Activated CD8-positive, alpha-beta T cell treated with anti-CD3 and anti-CD28 coated beads, Interleukin-2, amount 10 ng/mL, durations not matched to agents 7 days and 5 days (primary cell): ENCODE measurements at regions not wholly inside any gene's neighbourhood (a gene's known extent, or its start where the extent isn't known, plus 50 kb on each side); places are given as distances from the start of the nearest gene placed in this dataset.

ENCODE experiments used
- ATAC-seq: fragments of 150-1000 bp; cut with Tn5 transposase; one replicate; pipeline ENCODE4 v1.10.0; 2021; ENCODE audit warnings: moderate library complexity
- CTCF ChIA-PET: fragments of 350-600 bp; sonication (Branson Sonifier 250); formaldehyde crosslinking; loops from one replicate; lab custom pipeline; 2021; ENCODE audit warnings: antibody characterized with exemption; lab: Charles Lee
- POLR2A ChIA-PET: fragments of 350-600 bp; sonication (Branson Sonifier 250); formaldehyde crosslinking; loops from one replicate; lab custom pipeline; 2021; ENCODE audit warnings: antibody characterized with exemption; lab: Charles Lee
- DNase-seq: peaks from one replicate; pipeline ENCODE4 v3.0.0-alpha.2; 2020
- H3K27ac Mint-ChIP-seq: one replicate; pipeline ENCODE4 v1.8.0; 2021; ENCODE audit warnings: mild to moderate bottlenecking, mixed read lengths
- H3K27me3 Mint-ChIP-seq: one replicate; pipeline ENCODE4 v1.8.0; 2021; ENCODE audit warnings: low read depth, mixed read lengths
- H3K36me3 Mint-ChIP-seq: one replicate; pipeline ENCODE4 v1.8.0; 2021; ENCODE audit warnings: low read depth, mixed read lengths
- H3K4me1 Mint-ChIP-seq: one replicate; pipeline ENCODE4 v1.8.0; 2021; ENCODE audit warnings: low read depth, mixed read lengths
- H3K4me3 Mint-ChIP-seq: one replicate; pipeline ENCODE4 v1.8.0; 2021; ENCODE audit warnings: mild to moderate bottlenecking, mixed read lengths
- H3K9me3 Mint-ChIP-seq: one replicate; pipeline ENCODE4 v1.8.0; 2022; ENCODE audit warnings: mixed read lengths; ENCODE audit not compliant: insufficient read depth

DNA sequence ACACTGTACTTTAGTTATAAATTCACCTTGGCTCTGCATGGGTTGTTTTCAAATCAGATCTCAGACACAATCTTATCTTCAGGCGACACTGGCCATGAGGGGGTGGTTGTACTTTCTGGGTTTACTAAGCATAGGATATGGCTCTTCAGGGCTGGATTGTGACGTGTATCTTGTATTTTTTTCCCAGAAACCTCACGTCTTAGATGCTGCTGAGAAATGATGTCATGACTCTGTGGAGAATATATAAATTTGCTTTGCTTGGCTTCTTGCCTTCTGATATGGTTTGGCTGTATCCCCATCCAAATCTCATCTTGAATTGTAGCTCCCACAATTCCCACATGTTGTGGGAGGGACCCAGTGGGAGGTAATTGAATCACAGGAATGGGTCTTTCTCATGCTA is 82.8 kb upstream of the VSTM5 start:
- Mint-ChIP-seq H3K27me3 (no peaks in the 10 kb centered on the region), H3K36me3 (no peaks in the 10 kb centered on the region), H3K9me3 (no peaks in the 10 kb centered on the region), H3K4me3 (no peak overlapping the region), H3K27ac (no peak overlapping the region), H3K4me1 (no peaks in the 10 kb centered on the region)
- POLR2A ChIA-PET = no interaction called here
- ATAC-seq (no peak), DNase-seq (no peak)
- CTCF ChIA-PET = no interaction called here

DNA sequence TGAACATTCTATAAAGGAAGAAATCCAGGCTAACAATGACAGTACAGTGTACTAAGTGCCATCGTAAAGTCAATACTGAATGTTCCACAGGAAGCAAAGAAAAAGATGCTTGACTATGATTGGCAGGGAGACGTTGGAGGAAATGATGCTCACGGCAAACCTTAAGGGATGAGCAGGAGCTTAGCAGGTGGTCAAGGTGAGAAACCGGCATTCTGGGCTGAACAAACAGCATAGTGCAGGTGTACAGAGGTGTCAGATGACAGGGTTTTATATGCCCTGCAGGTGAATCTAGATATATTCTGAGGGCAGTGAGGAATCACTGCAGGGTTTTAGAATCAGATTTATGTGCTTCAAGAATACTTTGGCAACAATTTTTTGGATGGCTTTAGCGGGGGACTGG is 85.3 kb upstream of the HEPHL1 start:
- DNase-seq (no peak), ATAC-seq (no peak)
- no peaks in the 10 kb centered on the region for H3K36me3 Mint-ChIP-seq
- no peak overlapping the region for H3K27ac Mint-ChIP-seq
- ChIA-PET CTCF (no interaction called here), POLR2A (no interaction called here)
- no peaks in the 10 kb centered on the region for H3K4me1 Mint-ChIP-seq
- H3K4me3 Mint-ChIP-seq = no peak overlapping the region
- H3K9me3 Mint-ChIP-seq = no peaks in the 10 kb centered on the region
- no peaks in the 10 kb centered on the region for H3K27me3 Mint-ChIP-seq

DNA sequence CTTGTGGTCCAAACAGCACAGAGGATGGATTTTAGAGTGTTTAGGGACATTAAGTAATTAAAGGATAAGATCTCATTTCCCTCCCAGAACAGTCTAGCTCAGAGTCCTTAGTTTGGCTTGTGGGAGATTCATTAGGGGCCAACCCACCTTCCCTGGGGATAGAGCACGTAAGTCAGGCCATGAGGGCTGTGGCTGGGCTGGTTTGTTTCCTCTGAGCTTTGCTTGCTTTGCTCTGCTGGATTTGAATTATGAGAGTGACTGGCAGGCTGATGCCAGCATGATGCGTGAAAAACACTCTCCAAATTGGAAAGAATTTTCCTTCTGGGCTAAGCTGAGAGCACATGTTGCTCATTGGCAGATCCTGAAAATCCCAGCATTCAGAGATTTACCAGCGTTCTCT is 84.7 kb upstream of the HEPHL1 start:
- ChIA-PET POLR2A (no interaction called here), CTCF (no interaction called here)
- DNase-seq = no peak
- Mint-ChIP-seq H3K4me3 (no peak overlapping the region), H3K4me1 (no peaks in the 10 kb centered on the region), H3K9me3 (no peaks in the 10 kb centered on the region), H3K27me3 (no peaks in the 10 kb centered on the region), H3K27ac (no peak overlapping the region), H3K36me3 (no peaks in the 10 kb centered on the region)
- ATAC-seq = no peak

GRCh38 chr11:93939084-93939760 is 81.9 kb upstream of the HEPHL1 start:
- ChIA-PET POLR2A (no interaction called here), CTCF (no interaction called here)
- ATAC-seq (no peak), DNase-seq (no peak)
- Mint-ChIP-seq H3K4me3 (no peak overlapping the region), H3K4me1 (no peaks in the 10 kb centered on the region), H3K9me3 (no peaks in the 10 kb centered on the region), H3K27me3 (no peaks in the 10 kb centered on the region), H3K27ac (no peak overlapping the region), H3K36me3 (no peaks in the 10 kb centered on the region)

DNA sequence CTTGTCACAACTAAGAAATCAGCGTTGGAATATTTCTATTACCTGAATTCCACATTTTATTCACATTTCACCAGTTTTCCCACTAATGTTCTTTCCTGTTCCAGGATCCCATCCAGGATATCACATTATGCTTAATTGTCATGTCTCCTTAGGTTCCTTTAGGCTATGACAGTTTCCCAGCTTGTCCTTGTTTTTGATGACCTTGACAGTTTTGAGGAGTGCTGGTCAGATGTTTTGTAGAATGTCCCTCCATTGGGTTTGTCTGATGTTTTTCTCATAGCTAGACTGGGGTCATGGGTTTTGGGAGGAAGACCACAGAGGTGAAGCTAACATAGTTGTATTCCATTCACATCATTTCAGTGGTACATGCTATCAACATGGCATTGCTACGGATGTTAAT is 80.8 kb upstream of the HEPHL1 start:
- H3K27me3 Mint-ChIP-seq = no peaks in the 10 kb centered on the region
- H3K4me3 Mint-ChIP-seq = no peak overlapping the region
- no peak overlapping the region for H3K27ac Mint-ChIP-seq
- H3K4me1 Mint-ChIP-seq = no peaks in the 10 kb centered on the region
- no peaks in the 10 kb centered on the region for H3K9me3 Mint-ChIP-seq
- POLR2A ChIA-PET = no interaction called here
- ATAC-seq = no peak
- DNase-seq = no peak
- CTCF ChIA-PET = no interaction called here
- no peaks in the 10 kb centered on the region for H3K36me3 Mint-ChIP-seq

GRCh38 chr11:93942176-93942575 is 79.0 kb upstream of the HEPHL1 start:
- POLR2A ChIA-PET = interaction anchor here (0.7 kb wide), 1 partner anchor 33 kb away, joined by 4 read pairs; no protein-coding TSS in a partner anchor
- no peak for ATAC-seq
- Mint-ChIP-seq H3K36me3 (no peaks in the 10 kb centered on the region), H3K27ac (no peak overlapping the region), H3K4me1 (no peaks in the 10 kb centered on the region), H3K9me3 (no peaks in the 10 kb centered on the region), H3K4me3 (no peak overlapping the region), H3K27me3 (no peaks in the 10 kb centered on the region)
- no peak for DNase-seq
- CTCF ChIA-PET = no interaction called here

DNA sequence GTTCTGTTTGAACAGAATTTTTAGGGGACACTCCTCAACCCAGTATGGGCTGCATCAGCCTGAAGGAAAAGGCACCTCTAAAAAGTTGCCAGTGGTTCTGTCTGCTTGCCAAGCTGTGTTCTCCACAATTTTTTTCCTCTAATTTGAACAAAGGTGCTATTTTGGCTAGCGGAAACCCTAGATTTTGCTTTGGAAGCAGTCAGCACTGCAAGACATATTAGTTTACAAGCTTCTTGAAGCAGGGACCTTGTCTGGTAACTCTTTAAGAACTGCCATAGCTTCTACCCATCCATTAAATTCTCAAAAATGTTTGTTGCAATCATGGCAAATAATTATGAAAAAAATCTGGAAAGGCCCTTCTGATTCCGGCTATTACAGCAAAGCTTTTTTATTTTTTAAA is 75.6 kb upstream of the HEPHL1 start:
- no peak for ATAC-seq

GRCh38 chr11:93952082-93952780 is 68.9 kb upstream of the HEPHL1 start:
- H3K27ac Mint-ChIP-seq = no peak overlapping the region
- no peaks in the 10 kb centered on the region for H3K36me3 Mint-ChIP-seq
- no peak overlapping the region for H3K4me3 Mint-ChIP-seq
- H3K9me3 Mint-ChIP-seq = no peaks in the 10 kb centered on the region
- H3K27me3 Mint-ChIP-seq = no peaks in the 10 kb centered on the region
- ChIA-PET POLR2A (no interaction called here), CTCF (no interaction called here)
- DNase-seq (no peak), ATAC-seq (no peak)
- H3K4me1 Mint-ChIP-seq = no peaks in the 10 kb centered on the region

More for the DNA sequence above, 75.6 kb upstream of the HEPHL1 start:
- DNase-seq = no peak
- no peaks in the 10 kb centered on the region for H3K9me3 Mint-ChIP-seq
- ChIA-PET POLR2A (no interaction called here), CTCF (no interaction called here)
- no peak overlapping the region for H3K4me3 Mint-ChIP-seq
- H3K36me3 Mint-ChIP-seq = no peaks in the 10 kb centered on the region
- no peak overlapping the region for H3K27ac Mint-ChIP-seq
- H3K27me3 Mint-ChIP-seq = no peaks in the 10 kb centered on the region
- H3K4me1 Mint-ChIP-seq = no peaks in the 10 kb centered on the region

GRCh38 chr11:93957397-93957952 is 63.7 kb upstream of the HEPHL1 start:
- Mint-ChIP-seq H3K9me3 (no peaks in the 10 kb centered on the region), H3K27ac (no peak overlapping the region), H3K4me1 (no peaks in the 10 kb centered on the region), H3K27me3 (no peaks in the 10 kb centered on the region), H3K4me3 (no peak overlapping the region), H3K36me3 (no peaks in the 10 kb centered on the region)
- no peak for ATAC-seq
- ChIA-PET POLR2A (no interaction called here), CTCF (no interaction called here)
- no peak for DNase-seq

DNA sequence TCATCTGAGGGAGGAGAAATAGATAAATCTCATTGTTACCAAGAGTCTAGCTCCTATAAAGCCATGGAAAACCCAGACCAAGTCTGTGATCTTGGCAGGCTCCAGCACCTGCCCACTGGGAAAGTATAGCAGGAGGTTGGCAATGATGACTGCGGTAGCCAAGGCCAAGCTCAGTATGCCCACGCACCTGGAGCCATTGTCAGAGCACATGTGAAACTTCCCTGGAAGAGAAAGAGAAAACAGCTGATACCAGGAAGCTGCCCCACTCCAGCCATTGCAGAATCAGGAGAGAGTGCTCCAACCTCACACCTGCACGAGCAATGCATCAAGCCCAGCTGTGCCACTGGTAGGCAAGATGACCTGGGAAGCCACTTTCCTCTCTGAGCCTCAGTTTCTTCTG is 62.2 kb upstream of the HEPHL1 start:
- DNase-seq (no peak), ATAC-seq (no peak)
- H3K4me1 Mint-ChIP-seq = no peaks in the 10 kb centered on the region
- CTCF ChIA-PET = no interaction called here
- no peaks in the 10 kb centered on the region for H3K36me3 Mint-ChIP-seq
- no peaks in the 10 kb centered on the region for H3K27me3 Mint-ChIP-seq
- no peak overlapping the region for H3K27ac Mint-ChIP-seq
- no peak overlapping the region for H3K4me3 Mint-ChIP-seq
- POLR2A ChIA-PET = no interaction called here
- no peaks in the 10 kb centered on the region for H3K9me3 Mint-ChIP-seq

DNA sequence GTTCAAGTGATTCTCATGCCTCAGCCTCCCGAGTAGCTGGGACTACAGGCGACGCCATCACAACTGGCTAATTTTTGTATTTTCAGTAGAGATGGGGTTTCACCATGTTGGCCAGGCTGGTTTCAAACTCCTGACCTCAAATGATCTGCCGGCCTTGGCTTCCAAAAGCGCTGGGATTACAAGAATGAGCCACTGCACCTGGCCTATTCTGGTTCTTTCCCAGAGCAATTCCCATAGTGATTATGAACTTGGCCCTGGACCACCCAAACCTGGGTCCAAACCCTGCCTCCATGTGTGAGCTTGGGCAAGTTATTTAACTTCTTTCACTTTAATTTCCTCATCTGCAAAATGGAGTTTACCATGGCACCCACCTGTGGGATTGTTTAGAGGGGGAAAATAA is 61.5 kb upstream of the HEPHL1 start:
- ATAC-seq (no peak), DNase-seq (no peak)
- H3K36me3 Mint-ChIP-seq = no peaks in the 10 kb centered on the region
- no peak overlapping the region for H3K27ac Mint-ChIP-seq
- CTCF ChIA-PET = no interaction called here
- no peak overlapping the region for H3K4me3 Mint-ChIP-seq
- H3K4me1 Mint-ChIP-seq = no peaks in the 10 kb centered on the region
- POLR2A ChIA-PET = no interaction called here
- H3K27me3 Mint-ChIP-seq = no peaks in the 10 kb centered on the region
- no peaks in the 10 kb centered on the region for H3K9me3 Mint-ChIP-seq

GRCh38 chr11:93963072-93963471 is 58.1 kb upstream of the HEPHL1 start:
- H3K27me3 Mint-ChIP-seq = no peaks in the 10 kb centered on the region
- H3K9me3 Mint-ChIP-seq = no peaks in the 10 kb centered on the region
- POLR2A ChIA-PET = no interaction called here
- no peak overlapping the region for H3K27ac Mint-ChIP-seq
- CTCF ChIA-PET = no interaction called here
- H3K4me1 Mint-ChIP-seq = no peaks in the 10 kb centered on the region
- DNase-seq (no peak), ATAC-seq (no peak)
- no peak overlapping the region for H3K4me3 Mint-ChIP-seq
- no peaks in the 10 kb centered on the region for H3K36me3 Mint-ChIP-seq
